Transverse colon (tissue), 4 donors: ENCODE measurements at regions not wholly inside any gene's neighbourhood (a gene's known extent, or its start where the extent isn't known, plus 50 kb on each side); places are given as distances from the start of the nearest gene placed in this dataset.

Experiments used
- CTCF ChIP-seq, 5 experiments: fragments of 200-600 bp in 3 of 5; fragments of 450-650 bp in 2 of 5; sonication (generic) in 3 of 5; IDR thresholded peaks; 1 replicate in 2 of 5; 2 replicates in 3 of 5; pipeline ENCODE4 v1.5.1; 2016 to 2017; ENCODE audit warnings: antibody characterized with exemption in 5 of 5, inconsistent platforms in 3 of 5, mild to moderate bottlenecking in 2 of 5, moderate library complexity in 1 of 5
- EP300 ChIP-seq: sonication (generic); formaldehyde crosslinking; IDR thresholded peaks from one replicate; pipeline ENCODE4 v1.6.1; 2017; ENCODE audit warnings: antibody characterized with exemption, low read depth
- POLR2A ChIP-seq: fragments of 450-650 bp; IDR thresholded peaks from one replicate; pipeline ENCODE4 v1.6.1; 2016; ENCODE audit warnings: antibody characterized with exemption, mild to moderate bottlenecking, moderate library complexity
- POLR2AphosphoS5 ChIP-seq, 3 donors: sonication (generic); formaldehyde crosslinking; IDR thresholded peaks; one replicate each; pipeline ENCODE4 v1.6.1; 2016; ENCODE audit warnings: antibody characterized with exemption in 3 of 3

GRCh38 chr7:131735101-131735500 is 178.7 kb upstream of the PODXL start:
- TF ChIP-seq CTCF (IDR thresholded peaks at IDR 0.05) = no peak
- TF ChIP-seq POLR2A = no peak
- no peak for TF ChIP-seq POLR2AphosphoS5 (IDR thresholded peaks at IDR 0.05)
- TF ChIP-seq EP300 = no peak
